ENCODE measurements at regions not wholly inside any gene's neighbourhood (a gene's known extent, or its start where the extent isn't known, plus 50 kb on each side); places are given as distances from the start of the nearest gene placed in this dataset.

DNA sequence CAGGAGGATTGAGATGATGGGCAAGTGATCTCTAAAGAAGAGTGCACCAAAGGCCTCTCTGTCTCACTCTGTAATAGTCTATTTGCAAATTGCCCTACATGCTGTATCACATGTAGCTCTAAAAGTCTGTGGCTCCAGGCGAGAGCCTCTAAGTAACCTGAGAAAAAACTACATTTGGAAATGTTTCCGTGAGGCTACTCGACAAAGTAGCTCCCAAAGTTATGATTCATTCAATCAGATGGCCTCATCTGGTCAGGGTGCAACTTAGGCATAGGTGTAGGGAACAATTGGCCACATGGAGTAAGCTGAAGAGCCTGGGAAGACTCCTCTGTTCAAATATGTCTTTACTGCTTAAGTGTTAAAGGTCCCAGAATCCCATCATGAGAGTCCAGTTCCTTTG lies 155.4 kb upstream of the PLEKHG7 start:
- TF ChIP-seq CTCF (IDR thresholded peaks at IDR 0.05) (no peak), EZH2phosphoT487 (IDR thresholded peaks at IDR 0.05) (no peak)

Data from neural progenitor cell (in vitro differentiated cells).